ENCODE measurements at regions not wholly inside any gene's neighbourhood (a gene's known extent, or its start where the extent isn't known, plus 50 kb on each side); places are given as distances from the start of the nearest gene placed in this dataset.
"Not testable (repeated sequence)": the region's sequence is repeated elsewhere in the genome, so short reads cannot be mapped to it uniquely, and the experiment has no call there.

DNA sequence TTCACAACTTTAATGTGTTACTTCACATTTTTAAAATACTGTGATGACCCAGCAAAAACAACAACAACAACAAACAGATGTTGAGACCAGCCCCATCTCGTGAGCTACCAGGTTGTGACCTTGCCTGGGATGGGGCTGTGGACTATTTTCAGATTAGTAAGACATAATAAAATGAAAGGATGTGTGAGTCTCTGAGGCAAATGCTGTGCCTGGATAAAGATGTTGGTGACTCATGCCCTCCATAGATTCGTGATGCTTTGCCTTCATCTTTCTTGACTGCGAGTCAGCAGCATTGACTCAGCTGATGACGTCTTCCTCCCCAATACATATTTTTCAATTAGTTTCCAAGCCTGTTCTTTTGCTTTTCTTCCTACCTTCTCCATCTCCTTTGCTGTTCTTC lies 453.0 kb upstream of the CFAP20DC start:
- Histone ChIP-seq H3K4me3 (no peak overlapping the region), H3K27ac (no peak overlapping the region), H3K9me3 (no peaks in the 10 kb centered on the region), H3K36me3 (no peaks in the 10 kb centered on the region), H3K4me1 (no peaks in the 10 kb centered on the region), H3K27me3 (no peaks in the 10 kb centered on the region)
- intact Hi-C loops (cut with DNase I), result no loop called here
- WGBS, 4 donors, result 67 to 79% (median 76%) methylated on average over 4 of the region's 4 CpGs
- no peak for TF ChIP-seq POLR2A (IDR thresholded peaks at IDR 0.05)
- TF ChIP-seq, protein P1, sequence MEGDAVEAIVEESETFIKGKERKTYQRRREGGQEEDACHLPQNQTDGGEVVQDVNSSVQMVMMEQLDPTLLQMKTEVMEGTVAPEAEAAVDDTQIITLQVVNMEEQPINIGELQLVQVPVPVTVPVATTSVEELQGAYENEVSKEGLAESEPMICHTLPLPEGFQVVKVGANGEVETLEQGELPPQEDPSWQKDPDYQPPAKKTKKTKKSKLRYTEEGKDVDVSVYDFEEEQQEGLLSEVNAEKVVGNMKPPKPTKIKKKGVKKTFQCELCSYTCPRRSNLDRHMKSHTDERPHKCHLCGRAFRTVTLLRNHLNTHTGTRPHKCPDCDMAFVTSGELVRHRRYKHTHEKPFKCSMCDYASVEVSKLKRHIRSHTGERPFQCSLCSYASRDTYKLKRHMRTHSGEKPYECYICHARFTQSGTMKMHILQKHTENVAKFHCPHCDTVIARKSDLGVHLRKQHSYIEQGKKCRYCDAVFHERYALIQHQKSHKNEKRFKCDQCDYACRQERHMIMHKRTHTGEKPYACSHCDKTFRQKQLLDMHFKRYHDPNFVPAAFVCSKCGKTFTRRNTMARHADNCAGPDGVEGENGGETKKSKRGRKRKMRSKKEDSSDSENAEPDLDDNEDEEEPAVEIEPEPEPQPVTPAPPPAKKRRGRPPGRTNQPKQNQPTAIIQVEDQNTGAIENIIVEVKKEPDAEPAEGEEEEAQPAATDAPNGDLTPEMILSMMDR (IDR thresholded peaks at IDR 0.05), result no peak
- DNase-seq, result no peak
- ATAC-seq, result no peak

DNA sequence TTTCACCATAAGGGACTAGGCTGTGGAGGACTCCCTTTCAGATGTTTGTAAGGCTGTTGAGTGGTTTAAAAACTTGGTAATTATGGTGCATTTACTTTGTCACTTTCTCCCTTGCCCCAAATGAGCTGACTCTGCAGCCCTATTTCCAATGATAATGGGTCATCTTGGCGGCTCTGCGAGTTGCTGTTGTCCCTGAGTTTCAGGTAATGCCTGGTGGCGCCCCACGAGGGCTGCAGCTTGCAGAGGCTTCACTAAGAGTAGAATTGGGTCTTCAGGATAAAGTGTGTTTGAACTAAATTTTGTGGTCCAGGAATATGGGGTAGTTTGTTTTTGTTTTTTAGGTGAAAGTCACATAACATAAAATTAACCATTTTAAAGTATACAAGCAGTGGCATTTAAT lies 450.1 kb upstream of the CFAP20DC start:
- Histone ChIP-seq H3K4me1 (no peaks in the 10 kb centered on the region), H3K9me3 (no peaks in the 10 kb centered on the region), H3K27me3 (no peaks in the 10 kb centered on the region), H3K4me3 (no peak overlapping the region), H3K27ac (no peak overlapping the region), H3K36me3 (no peaks in the 10 kb centered on the region)
- DNase-seq (no peak), ATAC-seq (no peak)
- intact Hi-C loops (cut with DNase I), result no loop called here
- TF ChIP-seq POLR2A (IDR thresholded peaks at IDR 0.05), result no peak
- TF ChIP-seq, protein P1 (IDR thresholded peaks at IDR 0.05), result no peak
- WGBS, 4 donors, result 80 to 89% (median 83%) methylated on average over 4 of the region's 4 CpGs

DNA sequence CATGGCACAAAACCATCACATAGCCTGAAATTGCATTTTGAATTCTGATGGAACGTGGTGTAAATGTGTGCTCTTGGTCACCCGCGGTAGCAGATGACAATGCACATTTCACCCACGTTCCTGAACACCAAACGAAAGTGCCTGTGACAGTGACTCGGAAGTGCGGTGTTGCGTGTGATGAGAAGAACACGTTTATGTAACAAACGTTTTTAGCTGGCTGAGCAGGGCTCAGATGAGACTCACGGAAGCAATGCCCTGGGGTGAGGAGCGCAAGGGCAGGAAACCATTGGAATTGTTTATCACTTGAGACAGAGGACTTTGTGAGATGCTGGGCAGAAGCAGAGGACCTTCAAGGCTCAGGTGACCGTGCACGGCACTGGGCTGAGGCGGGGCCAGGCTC lies 449.2 kb upstream of the CFAP20DC start:
- intact Hi-C loops (cut with DNase I), result no loop called here
- Histone ChIP-seq H3K36me3 (no peaks in the 10 kb centered on the region), H3K4me1 (no peaks in the 10 kb centered on the region), H3K27me3 (no peaks in the 10 kb centered on the region), H3K4me3 (no peak overlapping the region), H3K9me3 (no peaks in the 10 kb centered on the region), H3K27ac (no peak overlapping the region)
- no peak for ATAC-seq
- TF ChIP-seq, protein P1 (IDR thresholded peaks at IDR 0.05), result no peak
- no peak for TF ChIP-seq POLR2A (IDR thresholded peaks at IDR 0.05)
- DNase-seq, result no peak
- 89 to 92% (median 90%) methylated on average over 15 of the region's 15 CpGs for WGBS, 4 donors

DNA sequence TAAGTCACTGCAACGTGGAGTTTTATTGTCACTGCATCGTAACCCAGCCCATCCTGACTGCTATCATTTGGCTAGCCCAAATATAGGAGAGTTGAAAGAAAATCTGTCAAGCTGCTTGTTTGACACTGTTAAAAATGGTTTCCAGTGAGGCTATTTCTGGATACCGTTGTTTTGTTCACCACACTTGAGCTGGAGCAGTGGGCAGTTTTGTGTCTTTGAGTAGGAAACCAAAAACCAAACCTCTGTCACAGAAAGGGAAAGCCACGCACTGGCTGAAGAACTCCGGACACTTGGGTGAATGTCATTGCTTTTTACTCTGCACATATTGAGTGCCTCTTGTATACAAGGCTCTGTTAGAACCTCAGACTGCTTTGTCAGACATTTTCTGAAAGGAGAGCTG lies 446.4 kb upstream of the CFAP20DC start:
- 83 to 91% (median 85%) methylated on average over 5 of the region's 5 CpGs for WGBS, 4 donors
- DNase-seq, result no peak

DNA sequence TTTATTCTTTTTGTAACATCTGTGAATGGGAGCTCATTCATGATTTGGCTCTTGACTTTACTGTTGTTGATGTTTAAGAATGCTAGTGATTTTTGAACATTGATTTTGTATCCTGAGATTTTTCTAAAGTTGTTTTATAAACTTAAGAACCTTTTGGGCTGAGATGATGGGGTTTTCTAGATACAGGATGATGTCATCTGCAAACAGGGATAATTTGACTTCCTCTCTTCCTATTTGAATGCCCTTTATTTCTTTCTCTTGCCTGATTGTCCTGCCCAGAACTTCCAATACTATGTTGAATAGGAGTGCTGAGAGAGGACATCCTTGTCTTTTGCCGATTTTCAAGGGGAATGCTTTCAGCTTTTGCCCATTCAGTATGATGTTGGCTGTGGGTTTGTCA lies 445.1 kb upstream of the CFAP20DC start:
- WGBS, 4 donors, result 83 to 91% (median 88%) methylated on average over 1 of the region's 1 CpG
- DNase-seq; H3K36me3 ChIP-seq; H3K4me1 ChIP-seq; H3K27ac ChIP-seq; intact Hi-C loops (cut with DNase I); ATAC-seq; H3K4me3 ChIP-seq; H3K9me3 ChIP-seq; H3K27me3 ChIP-seq: not testable (repeated sequence)

More for the DNA sequence above, 446.4 kb upstream of the CFAP20DC start:
- ATAC-seq, result no peak
- H3K36me3 ChIP-seq, result no peaks in the 10 kb centered on the region
- no peak overlapping the region for H3K4me3 ChIP-seq
- no peaks in the 10 kb centered on the region for H3K9me3 ChIP-seq
- no peaks in the 10 kb centered on the region for H3K4me1 ChIP-seq
- H3K27ac ChIP-seq, result no peak overlapping the region
- no peak for TF ChIP-seq POLR2A (IDR thresholded peaks at IDR 0.05)
- TF ChIP-seq, protein P1 (IDR thresholded peaks at IDR 0.05), result no peak
- no peaks in the 10 kb centered on the region for H3K27me3 ChIP-seq
- intact Hi-C loops (cut with DNase I), result no loop called here

All from heart left ventricle (tissue), 16 donors.